B cell (primary cell): ENCODE measurements at regions not wholly inside any gene's neighbourhood (a gene's known extent, or its start where the extent isn't known, plus 50 kb on each side); places are given as distances from the start of the nearest gene placed in this dataset.
"Not testable (repeated sequence)": the region's sequence is repeated elsewhere in the genome, so short reads cannot be mapped to it uniquely, and the experiment has no call there.

ENCODE experiments used
- ATAC-seq: fragments of 200-7000 bp; cut with Tn5 transposase; one replicate; pipeline ENCODE4 v1.10.0; 2021; ENCODE audit warnings: low read depth, mild to moderate bottlenecking, moderate number of reproducible peaks, moderate library complexity
- CTCF ChIA-PET: fragments of 350-600 bp; sonication (Branson Sonifier 250); formaldehyde crosslinking; loops from one replicate; lab custom pipeline; 2021; ENCODE audit warnings: antibody characterized with exemption, inconsistent platforms; lab: Charles Lee
- POLR2A ChIA-PET: fragments of 350-600 bp; sonication (Branson Sonifier 250); formaldehyde crosslinking; loops from one replicate; lab custom pipeline; 2021; ENCODE audit warnings: antibody characterized with exemption; lab: Charles Lee
- DNase-seq: peaks from one replicate; pipeline ENCODE4 v3.0.0; 2013
- H2AFZ ChIP-seq: 2 replicates; pipeline ENCODE4 v1.6.1; 2012; ENCODE audit warnings: mild to moderate bottlenecking, low read depth, low read length; ENCODE audit not compliant: insufficient read depth, poor library complexity, severe bottlenecking
- H3K27ac ChIP-seq, 2 donors: 1 replicate in 1 of 2; 2 replicates in 1 of 2; pipeline ENCODE4 v1.5.1; 2012 to 2013; ENCODE audit warnings: low read length in 2 of 2, mild to moderate bottlenecking in 2 of 2, moderate library complexity in 1 of 2
- H3K27me3 ChIP-seq, 4 experiments: fragments of 200-600 bp in 1 of 4; sonication (generic) in 1 of 4; replicated peaks in 1 of 4; 1 replicate in 2 of 4; 2 replicates in 2 of 4; pipeline versions ENCODE4 v1.6.1 to v1.7.0; 2013 to 2016; ENCODE audit warnings: low read length in 3 of 4, mild to moderate bottlenecking in 2 of 4, mixed read lengths in 1 of 4, moderate library complexity in 1 of 4; ENCODE audit not compliant: insufficient read depth in 4 of 4, control insufficient read depth in 3 of 4; ENCODE audit errors: control extremely low read depth in 1 of 4
- H3K36me3 ChIP-seq, 2 experiments: replicated peaks in 1 of 2; 1 replicate in 1 of 2; 2 replicates in 1 of 2; pipeline versions ENCODE4 v1.6.1 to v1.7.1; 2013; ENCODE audit warnings: low read length in 1 of 2; ENCODE audit not compliant: insufficient read depth in 2 of 2, control insufficient read depth in 1 of 2; ENCODE audit errors: control extremely low read depth in 1 of 2, extremely low read depth in 1 of 2
- H3K4me1 ChIP-seq, 2 donors: fragments of 200-600 bp in 1 of 2; sonication (generic) in 1 of 2; 1 replicate in 1 of 2; 2 replicates in 1 of 2; pipeline versions ENCODE4 v1.5.1 to v1.6.1; 2013 to 2017; ENCODE audit warnings: low read length in 2 of 2; ENCODE audit not compliant: control insufficient read depth in 2 of 2, insufficient read depth in 2 of 2
- H3K4me2 ChIP-seq: replicated peaks from 2 replicates; pipeline ENCODE3; 2012; ENCODE audit warnings: mild to moderate bottlenecking, low read depth, low read length; ENCODE audit not compliant: poor library complexity, severe bottlenecking
- H3K4me3 ChIP-seq, 5 experiments: fragments of 200-600 bp in 1 of 5; sonication (generic) in 1 of 5; 1 replicate in 3 of 5; 2 replicates in 2 of 5; pipeline versions ENCODE4 v1.5.1 to v1.7.0; 2011 to 2016; ENCODE audit warnings: low read length in 4 of 5, mild to moderate bottlenecking in 4 of 5, low read depth in 2 of 5, control low read depth in 1 of 5, moderate library complexity in 1 of 5; ENCODE audit not compliant: insufficient read depth in 1 of 5; ENCODE audit errors: control extremely low read depth in 1 of 5, extremely low read depth in 1 of 5
- H3K79me2 ChIP-seq: fragments of 200-600 bp; sonication (generic); one replicate; pipeline ENCODE4 v1.6.0; 2016; ENCODE audit warnings: low read length; ENCODE audit not compliant: control insufficient read depth, insufficient read depth
- H3K9ac ChIP-seq: fragments of 200-600 bp; sonication (generic); 2 replicates; pipeline ENCODE4 v1.6.1; 2017; ENCODE audit warnings: mild to moderate bottlenecking, low read length, moderate library complexity
- H3K9me3 ChIP-seq, 3 donors: one replicate each; pipeline versions ENCODE4 v1.6.1 to v1.7.1; 2013; ENCODE audit warnings: low read length in 2 of 3; ENCODE audit not compliant: control insufficient read depth in 2 of 3, insufficient read depth in 1 of 3; ENCODE audit errors: control extremely low read depth in 1 of 3
- H4K20me1 ChIP-seq: 2 replicates; pipeline ENCODE4 v1.6.0; 2012; ENCODE audit warnings: mild to moderate bottlenecking, low read length; ENCODE audit not compliant: insufficient read depth, control insufficient read depth, poor library complexity, severe bottlenecking
- H3K27ac Mint-ChIP-seq: one replicate; pipeline ENCODE4 v1.8.0; 2021; ENCODE audit warnings: mixed read lengths
- H3K27me3 Mint-ChIP-seq: one replicate; pipeline ENCODE4 v1.8.0; 2021; ENCODE audit warnings: mixed read lengths
- H3K4me1 Mint-ChIP-seq: one replicate; pipeline ENCODE4 v1.8.0; 2021; ENCODE audit warnings: mixed read lengths
- H3K4me3 Mint-ChIP-seq: one replicate; pipeline ENCODE4 v1.8.0; 2021; ENCODE audit warnings: mixed read lengths
- H3K9me3 Mint-ChIP-seq: one replicate; pipeline ENCODE4 v1.8.0; 2022; ENCODE audit warnings: mixed read lengths; ENCODE audit not compliant: insufficient read depth
- EZH2 ChIP-seq: IDR thresholded peaks from 2 replicates; pipeline ENCODE4 v1.6.1; 2012; ENCODE audit warnings: borderline replicate concordance, low read depth, mild to moderate bottlenecking, moderate library complexity, low read length; ENCODE audit not compliant: insufficient read depth, poor library complexity, severe bottlenecking
- WGBS: methylation state at CpG from one replicate; pipeline ENCODE4 v1.1.5; 2013; ENCODE audit warnings: missing lambda C conversion rate; ENCODE audit not compliant: insufficient coverage; 5-methylcytosine and 5-hydroxymethylcytosine counted together
- intact Hi-C: fragments of 100-400 bp; cut with micrococcal nuclease; formaldehyde crosslinking; loops from one replicate; pipeline ENCODE4 v1.10.0; 2022
- TF ChIP-seq, protein P1 (sequence below): fragments of 200-600 bp; IDR thresholded peaks from one replicate; pipeline ENCODE4 v1.8.0; 2022; ENCODE audit warnings: antibody characterized with exemption, mild to moderate bottlenecking

DNA sequence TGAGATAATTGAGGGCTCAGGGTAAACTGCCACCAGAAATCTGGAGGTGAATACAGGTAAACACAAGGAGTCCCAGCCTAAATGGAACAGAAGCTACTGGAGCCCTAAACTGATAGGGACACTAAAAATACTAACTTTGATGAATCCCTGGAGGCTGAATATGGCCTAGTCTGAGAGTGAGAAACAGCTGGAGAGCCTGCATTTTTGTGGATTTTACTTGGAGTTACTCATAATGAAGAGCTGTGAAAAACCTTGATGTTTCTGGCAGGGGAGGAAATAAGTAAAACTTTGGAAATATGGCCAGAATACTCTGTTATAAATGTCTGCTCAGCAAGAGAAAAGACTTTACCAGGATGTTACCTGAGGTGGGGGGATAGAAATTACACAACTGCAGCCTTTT lies 164.4 kb downstream of the LIPI start:
- Histone ChIP-seq H3K36me3 (no peaks in the 10 kb centered on the region), H3K27me3 (no peaks in the 10 kb centered on the region), H3K27ac (no peak overlapping the region), H3K9me3 (no peaks in the 10 kb centered on the region), H3K4me2 (no peak overlapping the region), H2AFZ (no peak overlapping the region), H3K79me2 (no peaks in the 10 kb centered on the region), H4K20me1 (no peaks in the 10 kb centered on the region), H3K4me1 (no peaks in the 10 kb centered on the region), H3K9ac (no peak overlapping the region), H3K4me3 (no peak overlapping the region)
- no peaks in the 10 kb centered on the region for H3K4me1 Mint-ChIP-seq
- H3K27me3 Mint-ChIP-seq: no peaks in the 10 kb centered on the region
- no peak overlapping the region for H3K4me3 Mint-ChIP-seq
- DNase-seq (no peak), ATAC-seq (no peak)
- ChIA-PET POLR2A (no interaction called here), CTCF (no interaction called here)
- TF ChIP-seq, protein P1, sequence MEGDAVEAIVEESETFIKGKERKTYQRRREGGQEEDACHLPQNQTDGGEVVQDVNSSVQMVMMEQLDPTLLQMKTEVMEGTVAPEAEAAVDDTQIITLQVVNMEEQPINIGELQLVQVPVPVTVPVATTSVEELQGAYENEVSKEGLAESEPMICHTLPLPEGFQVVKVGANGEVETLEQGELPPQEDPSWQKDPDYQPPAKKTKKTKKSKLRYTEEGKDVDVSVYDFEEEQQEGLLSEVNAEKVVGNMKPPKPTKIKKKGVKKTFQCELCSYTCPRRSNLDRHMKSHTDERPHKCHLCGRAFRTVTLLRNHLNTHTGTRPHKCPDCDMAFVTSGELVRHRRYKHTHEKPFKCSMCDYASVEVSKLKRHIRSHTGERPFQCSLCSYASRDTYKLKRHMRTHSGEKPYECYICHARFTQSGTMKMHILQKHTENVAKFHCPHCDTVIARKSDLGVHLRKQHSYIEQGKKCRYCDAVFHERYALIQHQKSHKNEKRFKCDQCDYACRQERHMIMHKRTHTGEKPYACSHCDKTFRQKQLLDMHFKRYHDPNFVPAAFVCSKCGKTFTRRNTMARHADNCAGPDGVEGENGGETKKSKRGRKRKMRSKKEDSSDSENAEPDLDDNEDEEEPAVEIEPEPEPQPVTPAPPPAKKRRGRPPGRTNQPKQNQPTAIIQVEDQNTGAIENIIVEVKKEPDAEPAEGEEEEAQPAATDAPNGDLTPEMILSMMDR: no peak
- H3K27ac Mint-ChIP-seq: no peak overlapping the region
- intact Hi-C loops: no loop called here
- no peaks in the 10 kb centered on the region for H3K9me3 Mint-ChIP-seq

DNA sequence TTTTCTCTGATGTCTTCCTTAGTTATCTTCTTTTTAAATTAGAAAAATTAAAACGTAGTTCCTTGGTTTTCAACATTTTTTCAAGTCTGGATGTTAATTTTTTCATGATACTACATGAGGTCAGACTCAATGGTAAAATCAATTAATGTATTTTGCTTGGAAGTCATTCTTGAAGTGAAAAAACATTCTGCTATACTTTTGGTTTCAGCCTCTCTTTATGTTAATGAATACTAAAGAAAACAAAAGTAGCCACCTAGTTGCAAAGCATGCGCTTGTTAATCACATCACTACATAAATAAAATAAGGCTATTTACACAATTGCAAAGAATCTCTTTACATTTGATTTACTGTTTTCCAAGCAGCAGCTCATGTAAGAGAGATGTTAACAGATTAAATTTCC lies 170.4 kb downstream of the LIPI start:
- Histone ChIP-seq H3K4me2 (no peak overlapping the region), H2AFZ (no peak overlapping the region), H3K27ac (no peak overlapping the region), H4K20me1 (no peaks in the 10 kb centered on the region), H3K4me3 (no peak overlapping the region), H3K79me2 (no peaks in the 10 kb centered on the region), H3K4me1 (no peaks in the 10 kb centered on the region), H3K9ac (no peak overlapping the region), H3K36me3 (no peaks in the 10 kb centered on the region), H3K27me3 (no peaks in the 10 kb centered on the region), H3K9me3 (no peaks in the 10 kb centered on the region)
- DNase-seq (no peak), ATAC-seq (no peak)
- intact Hi-C loops: no loop called here
- no peaks in the 10 kb centered on the region for H3K27me3 Mint-ChIP-seq
- ChIA-PET CTCF (no interaction called here), POLR2A (no interaction called here)
- no peak for TF ChIP-seq EZH2
- TF ChIP-seq, protein P1: no peak
- no peak overlapping the region for H3K27ac Mint-ChIP-seq
- H3K4me1 Mint-ChIP-seq: no peaks in the 10 kb centered on the region
- no CpG with 5 or more reads among the region's 2 CpGs for WGBS
- H3K4me3 Mint-ChIP-seq: no peak overlapping the region
- no peaks in the 10 kb centered on the region for H3K9me3 Mint-ChIP-seq

DNA sequence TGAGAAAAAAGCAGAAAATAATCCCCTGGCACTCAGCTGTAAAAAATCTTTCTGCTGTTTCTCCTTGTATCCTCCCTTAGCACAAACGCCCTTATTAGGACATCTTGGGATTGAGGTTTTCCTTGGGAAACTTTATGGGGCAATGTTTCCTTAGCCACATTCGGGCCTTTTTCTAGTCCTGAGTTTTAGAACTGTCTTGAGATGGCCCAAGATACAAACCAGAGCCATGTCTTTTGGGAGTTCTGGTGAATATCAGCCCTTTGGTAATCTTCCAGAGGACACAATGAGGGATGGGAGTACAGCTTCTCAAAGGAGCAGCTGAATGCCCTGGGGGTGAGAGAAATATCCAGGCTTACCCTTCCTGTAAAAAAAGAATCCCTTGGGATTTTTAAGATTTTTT lies 182.1 kb downstream of the LIPI start:
- Mint-ChIP-seq H3K4me1 (peaks cover 14% of the 10 kb centered on the region), H3K4me3 (peak overlapping the region; percentile 32)
- H3K4me1 ChIP-seq, H3K9me3 ChIP-seq, H3K9ac ChIP-seq, H3K9me3 Mint-ChIP-seq, H3K27ac ChIP-seq, H3K36me3 ChIP-seq, H3K27ac Mint-ChIP-seq, H3K4me2 ChIP-seq, ATAC-seq, CTCF ChIA-PET, H3K27me3 Mint-ChIP-seq, POLR2A ChIA-PET, H4K20me1 ChIP-seq, H2AFZ ChIP-seq, H3K79me2 ChIP-seq, H3K27me3 ChIP-seq, DNase-seq, H3K4me3 ChIP-seq: not testable (repeated sequence)
- intact Hi-C loops: loop anchor here (5.0 kb wide), 2 partner anchors 189 to 354 kb away; partner anchors contain the start of genes HSPA13 and RBM11
- WGBS: no CpG with 5 or more reads among the region's 2 CpGs
